Osteoblast (primary cell): ENCODE measurements at regions not wholly inside any gene's neighbourhood (a gene's known extent, or its start where the extent isn't known, plus 50 kb on each side); places are given as distances from the start of the nearest gene placed in this dataset.
A peak's percentile ranks its signal among the peaks of the same experiment; 100 is the strongest.

Experiments used
- DNase-seq: peaks from one replicate; pipeline ENCODE4 v3.0.0; 2011; ENCODE audit warnings: low spot score, mixed read lengths; ENCODE audit not compliant: insufficient read length; ENCODE audit errors: missing footprints
- H2AFZ ChIP-seq: 2 replicates; pipeline ENCODE4 v1.6.0; 2011; ENCODE audit warnings: mild to moderate bottlenecking, low read length
- H3K27ac ChIP-seq: 2 replicates; pipeline ENCODE4 v1.5.1; 2011; ENCODE audit warnings: mild to moderate bottlenecking, low read depth, low read length, moderate library complexity
- H3K27me3 ChIP-seq: 2 replicates; pipeline ENCODE4 v1.6.0; 2012; ENCODE audit warnings: mild to moderate bottlenecking, control low read depth, inconsistent platforms, low read length, moderate library complexity; ENCODE audit not compliant: insufficient read depth
- H3K36me3 ChIP-seq: 2 replicates; pipeline ENCODE4 v1.5.1; 2011; ENCODE audit warnings: mild to moderate bottlenecking, low read length, control low read depth, moderate library complexity; ENCODE audit not compliant: insufficient read depth
- H3K4me1 ChIP-seq: 2 replicates; pipeline ENCODE4 v1.5.1; 2011; ENCODE audit warnings: mild to moderate bottlenecking, low read length, control low read depth, moderate library complexity; ENCODE audit not compliant: insufficient read depth
- H3K4me2 ChIP-seq: 2 replicates; pipeline ENCODE4 v1.6.0; 2011; ENCODE audit warnings: mild to moderate bottlenecking, low read length; ENCODE audit not compliant: insufficient read depth
- H3K4me3 ChIP-seq: fragments of 200-600 bp; sonication (generic); 3 replicates; pipeline ENCODE4 v1.5.1; 2012; ENCODE audit warnings: mild to moderate bottlenecking, low read length, inconsistent platforms; ENCODE audit not compliant: insufficient read depth
- H3K79me2 ChIP-seq: 2 replicates; pipeline ENCODE4 v1.6.0; 2012; ENCODE audit warnings: mild to moderate bottlenecking, low read length, control low read depth, inconsistent platforms; ENCODE audit not compliant: insufficient read depth
- H3K9me3 ChIP-seq: 2 replicates; pipeline ENCODE4 v1.5.1; 2011; ENCODE audit warnings: low read depth, low read length, control low read depth
- H4K20me1 ChIP-seq: 2 replicates; pipeline ENCODE4 v1.6.0; 2012; ENCODE audit warnings: mild to moderate bottlenecking, low read length, control low read depth; ENCODE audit not compliant: insufficient read depth
- TF ChIP-seq, protein P1 (sequence below): IDR thresholded peaks from 2 replicates; pipeline ENCODE4 v1.5.1; 2011; ENCODE audit warnings: mild to moderate bottlenecking, low read depth, low read length, moderate library complexity; ENCODE audit errors: extremely low read depth

DNA sequence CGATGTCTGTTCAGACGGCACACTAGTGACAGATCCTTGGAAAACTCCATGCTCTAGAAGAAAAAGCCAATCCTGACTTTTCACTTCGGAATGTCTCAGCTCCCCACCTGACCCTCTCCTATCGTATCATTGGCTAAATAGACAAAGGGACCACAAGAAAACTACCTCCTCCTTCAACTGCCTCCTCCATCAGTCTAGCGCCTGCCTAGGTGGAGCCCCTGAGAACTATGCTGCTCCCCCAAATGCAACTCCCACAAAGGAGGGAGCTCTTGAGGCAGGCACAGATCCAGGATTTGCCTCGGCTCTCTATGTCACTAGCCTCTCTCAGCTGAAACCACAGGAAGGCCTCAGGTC is 148.4 kb downstream of the TOMM20 start:
- DNase-seq, result peak; percentile 79
- TF ChIP-seq, protein P1, sequence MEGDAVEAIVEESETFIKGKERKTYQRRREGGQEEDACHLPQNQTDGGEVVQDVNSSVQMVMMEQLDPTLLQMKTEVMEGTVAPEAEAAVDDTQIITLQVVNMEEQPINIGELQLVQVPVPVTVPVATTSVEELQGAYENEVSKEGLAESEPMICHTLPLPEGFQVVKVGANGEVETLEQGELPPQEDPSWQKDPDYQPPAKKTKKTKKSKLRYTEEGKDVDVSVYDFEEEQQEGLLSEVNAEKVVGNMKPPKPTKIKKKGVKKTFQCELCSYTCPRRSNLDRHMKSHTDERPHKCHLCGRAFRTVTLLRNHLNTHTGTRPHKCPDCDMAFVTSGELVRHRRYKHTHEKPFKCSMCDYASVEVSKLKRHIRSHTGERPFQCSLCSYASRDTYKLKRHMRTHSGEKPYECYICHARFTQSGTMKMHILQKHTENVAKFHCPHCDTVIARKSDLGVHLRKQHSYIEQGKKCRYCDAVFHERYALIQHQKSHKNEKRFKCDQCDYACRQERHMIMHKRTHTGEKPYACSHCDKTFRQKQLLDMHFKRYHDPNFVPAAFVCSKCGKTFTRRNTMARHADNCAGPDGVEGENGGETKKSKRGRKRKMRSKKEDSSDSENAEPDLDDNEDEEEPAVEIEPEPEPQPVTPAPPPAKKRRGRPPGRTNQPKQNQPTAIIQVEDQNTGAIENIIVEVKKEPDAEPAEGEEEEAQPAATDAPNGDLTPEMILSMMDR, result no peak
- no peaks in the 10 kb centered on the region for H3K36me3 ChIP-seq
- no peaks in the 10 kb centered on the region for H4K20me1 ChIP-seq
- H2AFZ ChIP-seq, result no peak overlapping the region
- H3K4me2 ChIP-seq, result peak overlapping the region; percentile 73
- H3K9me3 ChIP-seq, result no peaks in the 10 kb centered on the region
- H3K4me3 ChIP-seq, result peak overlapping the region; percentile 7
- H3K27me3 ChIP-seq, result no peaks in the 10 kb centered on the region
- peak overlapping the region; percentile 100 for H3K27ac ChIP-seq
- no peaks in the 10 kb centered on the region for H3K79me2 ChIP-seq
- H3K4me1 ChIP-seq, result peaks cover 69% of the 10 kb centered on the region

DNA sequence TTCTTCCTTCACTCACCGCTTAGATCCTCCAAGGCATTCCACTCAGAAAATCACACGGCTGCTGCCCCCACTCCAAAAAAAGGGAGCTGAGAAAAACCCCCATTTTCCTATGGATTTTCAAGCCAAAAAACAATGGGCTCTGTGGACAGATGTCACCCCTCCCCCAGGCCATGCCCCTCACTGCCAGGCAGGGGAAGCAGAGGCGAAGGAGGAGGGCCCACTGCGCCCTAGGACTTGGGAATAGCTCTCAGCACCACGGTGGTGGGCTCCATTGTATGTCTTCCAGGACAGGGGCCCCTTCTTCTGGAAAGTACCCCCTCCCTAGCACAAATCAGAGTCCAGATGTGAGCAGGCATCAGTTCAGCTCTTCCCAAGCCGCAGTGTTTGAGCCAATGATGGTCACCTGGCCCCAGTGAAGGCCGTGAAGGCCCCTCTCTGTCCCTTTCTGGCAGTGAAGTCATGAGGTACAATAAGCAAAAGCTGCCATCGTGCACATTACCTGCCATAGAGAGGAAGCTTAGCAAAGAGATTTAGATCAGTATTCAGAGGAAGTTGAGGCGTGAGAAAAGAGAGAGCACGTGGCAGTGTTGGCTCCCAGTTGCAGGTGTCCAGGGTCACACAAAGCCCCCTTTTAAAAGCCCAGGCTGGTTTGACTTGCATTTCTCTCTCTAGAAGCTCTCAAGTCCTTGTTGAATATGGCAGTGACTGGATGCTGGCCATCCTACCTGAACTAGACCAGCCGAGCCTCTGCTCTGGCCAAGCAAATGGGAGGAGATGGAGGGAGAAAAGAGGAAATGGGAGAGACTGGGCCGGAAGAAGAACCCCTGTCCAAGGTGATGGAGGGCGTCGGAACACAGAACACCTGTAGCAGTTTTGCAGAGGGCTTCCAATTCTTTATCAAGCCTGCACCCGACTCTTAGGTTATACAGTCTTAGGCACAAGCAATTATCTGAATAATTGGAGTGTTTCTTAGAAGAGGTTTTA is 149.0 kb downstream of the TOMM20 start:
- Histone ChIP-seq H3K4me3 (no peak overlapping the region), H4K20me1 (no peaks in the 10 kb centered on the region), H3K4me1 (peaks cover 69% of the 10 kb centered on the region), H3K9me3 (no peaks in the 10 kb centered on the region), H3K4me2 (peak overlapping the region; percentile 73), H3K27ac (peak overlapping the region; percentile 100), H3K27me3 (no peaks in the 10 kb centered on the region), H3K36me3 (no peaks in the 10 kb centered on the region), H3K79me2 (no peaks in the 10 kb centered on the region), H2AFZ (no peak overlapping the region)
- DNase-seq, result no peak
- TF ChIP-seq, protein P1, result no peak

GRCh38 chr1:234978397-234979295 is 150.0 kb downstream of the TOMM20 start:
- Histone ChIP-seq H3K9me3 (no peaks in the 10 kb centered on the region), H3K36me3 (no peaks in the 10 kb centered on the region), H3K27ac (peak overlapping the region; percentile 100), H4K20me1 (no peaks in the 10 kb centered on the region), H2AFZ (no peak overlapping the region), H3K27me3 (no peaks in the 10 kb centered on the region), H3K4me1 (peaks cover 64% of the 10 kb centered on the region), H3K79me2 (no peaks in the 10 kb centered on the region), H3K4me2 (peak overlapping the region; percentile 51), H3K4me3 (no peak overlapping the region)
- TF ChIP-seq, protein P1, result no peak
- DNase-seq, result no peak
